GM21786 (cell line): ENCODE measurements at regions not wholly inside any gene's neighbourhood (a gene's known extent, or its start where the extent isn't known, plus 50 kb on each side); places are given as distances from the start of the nearest gene placed in this dataset.
A peak's percentile ranks its signal among the peaks of the same experiment; 100 is the strongest.

ENCODE experiments used
- ATAC-seq: cut with Tn5 transposase; IDR thresholded peaks from one replicate; pipeline ENCODE4 v1.9.1; 2021; ENCODE audit not compliant: unreplicated experiment

DNA sequence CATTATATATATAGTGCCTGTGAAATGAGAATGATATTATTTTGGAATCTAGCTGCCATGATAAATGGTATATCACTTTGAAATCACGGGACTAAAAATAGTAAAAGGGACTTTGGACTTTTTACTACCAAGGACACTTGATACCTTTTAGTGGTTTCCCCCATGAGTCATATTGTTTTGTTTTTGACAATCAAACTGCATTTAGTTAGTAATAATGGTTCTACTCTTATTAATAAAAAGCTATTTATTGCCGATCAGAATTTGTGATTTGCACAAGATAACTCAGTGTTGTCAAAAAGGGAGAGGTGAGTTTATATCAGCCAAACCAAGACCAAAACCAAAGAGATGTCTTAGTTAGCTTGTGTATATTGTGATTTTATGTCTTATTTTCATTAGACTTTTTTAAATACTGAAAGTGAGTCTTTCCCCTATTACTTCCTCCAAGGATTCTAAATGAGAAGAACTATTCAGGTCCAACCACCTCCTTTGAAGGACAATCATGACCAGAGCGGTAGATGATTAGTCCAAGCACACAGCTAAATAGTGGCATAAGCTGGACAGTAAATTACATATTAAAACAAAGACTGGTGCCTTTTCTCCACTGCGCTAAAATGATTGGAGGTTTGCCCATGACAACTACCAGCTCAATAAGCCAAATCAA lies 281.7 kb upstream of the ESRRG start:
- peak; percentile 48 for ATAC-seq

DNA sequence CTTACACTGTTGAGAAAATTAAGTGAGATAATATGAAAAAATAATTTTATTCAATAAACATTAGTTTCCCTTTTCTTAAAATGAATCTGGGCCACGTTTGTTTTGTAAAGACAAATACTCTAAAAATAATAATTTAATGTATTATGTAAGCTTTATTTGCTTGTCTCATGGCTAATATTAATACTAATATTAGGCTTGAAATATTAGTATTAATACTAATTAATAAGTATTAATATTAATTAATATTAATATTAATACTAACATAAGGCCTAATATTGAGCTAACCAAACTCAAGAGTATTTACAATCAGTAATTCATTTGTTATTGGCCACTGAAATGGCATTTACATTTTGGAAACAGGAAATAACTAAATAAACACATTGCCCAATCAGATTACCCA lies 280.1 kb upstream of the ESRRG start:
- ATAC-seq: no peak

DNA sequence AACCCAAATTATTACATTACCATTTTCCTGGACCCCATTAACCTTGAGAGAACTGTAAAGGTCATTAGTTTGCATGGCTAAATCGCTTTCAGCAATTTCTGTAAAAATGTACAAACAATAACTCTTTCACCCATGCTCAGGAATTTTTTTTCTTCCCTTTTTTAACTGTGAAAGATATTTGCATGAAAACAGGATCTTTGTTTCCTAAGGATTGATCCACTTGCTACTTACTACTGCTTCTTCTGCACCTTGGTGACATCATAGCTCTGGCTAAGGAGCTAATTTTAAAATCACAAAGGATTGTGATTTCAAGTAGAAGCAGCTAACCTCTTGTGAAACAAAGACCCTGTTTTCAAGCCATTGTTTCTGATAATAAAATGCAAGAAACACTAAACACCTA lies 274.6 kb upstream of the ESRRG start:
- no peak for ATAC-seq

DNA sequence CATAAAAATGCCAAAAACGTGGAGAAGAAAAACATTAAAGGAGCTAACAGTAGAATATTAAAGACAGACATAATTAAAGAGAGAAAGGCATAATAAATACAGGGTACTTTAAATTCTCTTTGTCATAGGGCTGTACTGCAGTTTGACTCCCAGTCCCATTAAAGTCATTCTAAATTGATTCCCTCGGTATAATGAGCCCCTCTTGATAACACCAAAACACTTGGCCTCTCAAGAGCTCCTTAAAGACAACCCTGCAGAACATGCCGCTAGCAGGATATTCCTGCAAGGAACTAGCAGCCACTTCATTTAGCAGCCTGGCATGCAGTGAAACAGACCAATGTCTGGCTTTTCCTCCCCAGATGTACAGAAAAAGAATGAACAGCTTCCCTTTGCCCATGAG lies 273.8 kb upstream of the ESRRG start:
- ATAC-seq: no peak

DNA sequence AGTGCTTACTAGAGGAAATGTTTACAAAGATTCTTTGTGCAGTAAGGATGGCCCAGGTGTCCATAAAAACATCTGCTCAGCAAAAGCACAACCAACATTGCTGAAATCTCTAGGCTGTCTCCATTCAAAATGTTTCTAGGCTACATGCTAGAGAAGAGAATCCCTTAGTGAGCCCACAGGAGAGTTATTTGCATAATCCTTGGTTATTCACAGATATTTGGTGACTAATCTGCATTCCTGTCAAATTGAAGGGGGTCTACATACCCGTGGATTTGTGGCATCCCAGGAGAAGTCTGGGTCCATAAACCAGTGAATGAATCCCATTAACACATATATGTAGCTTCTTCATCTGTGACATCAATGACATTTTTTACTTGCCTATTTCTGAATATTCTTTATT lies 261.3 kb upstream of the ESRRG start:
- no peak for ATAC-seq

DNA sequence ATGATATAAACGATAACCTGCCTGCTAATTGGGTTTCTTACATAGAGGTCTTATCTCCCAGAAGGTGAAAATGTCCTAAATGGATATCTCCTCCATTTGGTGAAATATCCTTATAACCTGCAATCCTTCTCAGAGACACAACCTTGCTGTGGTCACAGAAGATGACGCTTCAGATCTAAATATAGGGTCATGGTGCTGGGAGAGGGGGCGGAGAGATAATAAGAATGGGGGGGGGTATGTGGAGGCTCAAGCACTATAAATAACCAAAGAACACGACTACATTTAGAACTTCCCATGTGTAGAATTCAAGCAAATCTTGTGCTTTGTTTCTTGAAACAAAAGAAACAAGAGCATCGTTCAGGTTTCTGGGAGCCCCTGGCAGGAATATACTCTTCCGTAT lies 260.6 kb upstream of the ESRRG start:
- no peak for ATAC-seq

DNA sequence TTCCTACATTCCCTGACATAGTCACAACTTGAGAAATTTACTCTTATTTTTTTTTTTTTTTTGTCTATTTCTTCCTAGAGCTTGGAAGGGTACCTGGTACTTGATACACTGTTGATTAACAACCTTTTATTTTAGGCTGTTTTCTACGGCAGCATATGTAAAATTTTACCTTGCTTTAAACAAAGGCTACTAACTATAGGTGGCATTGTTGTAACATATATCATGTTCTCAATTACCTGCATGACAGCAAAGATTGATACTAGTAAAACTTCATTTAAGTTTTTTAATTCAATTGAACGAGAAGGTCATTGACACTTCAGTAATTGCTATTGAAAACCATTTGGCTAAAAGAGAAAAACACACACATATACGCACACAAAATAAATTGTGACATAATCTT lies 238.3 kb upstream of the ESRRG start:
- no peak for ATAC-seq

DNA sequence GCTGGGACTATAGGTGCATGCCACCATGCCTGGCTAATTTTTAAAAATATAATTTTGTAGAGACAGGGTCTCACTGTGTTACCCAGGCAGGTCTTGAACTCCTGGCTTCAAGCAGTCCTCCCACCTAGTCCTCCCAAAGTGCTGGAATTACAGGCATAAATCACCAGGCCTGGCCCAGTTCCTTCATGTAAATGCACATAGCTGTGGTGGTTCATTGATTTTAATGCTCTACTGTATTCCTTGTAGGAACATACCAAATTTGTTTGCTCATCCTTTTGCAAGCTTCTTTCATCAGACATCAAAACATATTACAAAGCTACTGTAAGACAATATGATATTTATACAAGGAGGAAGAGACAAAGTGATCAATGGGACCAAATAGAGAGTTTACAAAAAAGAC lies 237.5 kb upstream of the ESRRG start:
- ATAC-seq: no peak

DNA sequence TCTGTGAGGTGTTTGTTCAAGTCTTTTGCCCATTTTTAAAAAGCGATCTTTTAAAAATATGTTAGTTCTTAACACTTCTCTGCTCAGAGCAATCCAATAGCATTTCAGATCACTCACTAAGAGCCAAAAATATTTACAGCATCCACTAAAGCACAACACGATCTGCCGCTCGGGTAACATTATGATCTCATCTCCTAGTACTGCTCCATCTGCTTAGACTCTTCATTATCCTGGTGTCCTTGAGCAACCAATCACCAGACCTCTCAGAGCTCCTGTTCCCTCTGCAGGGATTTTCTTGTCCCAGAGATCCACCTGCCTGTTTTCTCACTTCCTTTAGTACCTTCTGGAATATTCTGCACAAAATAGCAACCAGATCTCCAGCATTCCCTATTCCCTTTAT lies 235.3 kb upstream of the ESRRG start:
- no peak for ATAC-seq

DNA sequence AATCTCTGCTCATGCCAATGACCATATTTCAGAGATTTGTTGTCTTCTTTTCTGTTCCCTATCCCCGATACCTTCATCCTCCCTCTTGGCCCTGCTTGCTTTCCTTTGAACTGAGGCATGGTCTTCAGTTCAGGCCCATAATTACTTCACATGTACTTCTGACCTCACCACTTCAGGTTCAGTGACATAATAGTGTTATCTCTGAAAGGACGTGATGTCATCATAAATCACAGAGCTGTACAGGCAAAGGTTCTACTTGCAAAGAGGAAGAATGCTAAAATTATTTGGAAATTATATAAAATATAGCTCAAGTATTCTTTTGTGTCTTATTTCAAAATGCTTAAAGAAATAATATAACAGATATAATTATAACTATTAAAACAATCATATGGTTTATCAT lies 230.3 kb upstream of the ESRRG start:
- ATAC-seq: no peak

DNA sequence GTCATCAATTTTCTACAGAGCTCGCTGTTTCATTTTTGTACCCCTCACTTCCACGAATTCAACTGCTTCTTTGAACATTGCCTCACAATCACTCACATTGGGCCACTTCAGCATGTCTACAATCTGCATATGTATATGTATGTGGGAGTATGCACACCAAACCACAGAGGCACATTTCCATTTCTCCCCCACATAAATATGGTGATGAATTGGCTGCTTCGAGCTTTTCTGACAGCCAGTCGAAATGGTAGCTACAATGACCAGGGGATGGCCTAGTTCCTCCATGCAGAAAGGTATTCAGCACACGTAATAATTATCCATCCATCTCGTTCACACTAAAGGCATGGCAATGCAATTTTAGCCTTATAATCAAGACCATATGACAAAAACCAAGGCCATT lies 229.6 kb upstream of the ESRRG start:
- no peak for ATAC-seq

DNA sequence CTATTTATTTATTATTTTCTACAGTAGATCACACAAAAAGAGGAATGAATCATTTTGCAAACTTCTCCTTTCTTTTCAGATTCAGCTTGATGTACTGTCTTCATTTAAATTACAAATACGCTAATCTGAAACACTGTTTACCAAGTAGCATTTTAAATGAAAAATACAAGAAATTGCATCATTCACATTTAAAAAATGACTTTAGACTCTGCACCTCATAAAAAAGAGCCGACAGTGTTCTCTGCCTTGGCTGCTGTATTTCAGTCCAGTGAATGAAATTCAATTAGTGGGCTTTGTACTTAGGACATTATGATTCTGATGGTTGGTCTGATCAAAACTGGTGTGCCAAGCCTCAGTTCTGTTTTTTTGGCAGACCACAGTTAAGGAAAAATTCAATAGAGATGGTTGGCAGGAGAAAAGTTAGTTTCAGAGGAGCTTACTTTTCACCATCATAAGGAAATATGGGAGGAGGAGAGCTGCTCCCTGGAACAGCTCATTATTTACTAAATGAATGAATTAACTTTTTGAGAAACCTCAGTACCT lies 222.4 kb upstream of the ESRRG start:
- no peak for ATAC-seq

DNA sequence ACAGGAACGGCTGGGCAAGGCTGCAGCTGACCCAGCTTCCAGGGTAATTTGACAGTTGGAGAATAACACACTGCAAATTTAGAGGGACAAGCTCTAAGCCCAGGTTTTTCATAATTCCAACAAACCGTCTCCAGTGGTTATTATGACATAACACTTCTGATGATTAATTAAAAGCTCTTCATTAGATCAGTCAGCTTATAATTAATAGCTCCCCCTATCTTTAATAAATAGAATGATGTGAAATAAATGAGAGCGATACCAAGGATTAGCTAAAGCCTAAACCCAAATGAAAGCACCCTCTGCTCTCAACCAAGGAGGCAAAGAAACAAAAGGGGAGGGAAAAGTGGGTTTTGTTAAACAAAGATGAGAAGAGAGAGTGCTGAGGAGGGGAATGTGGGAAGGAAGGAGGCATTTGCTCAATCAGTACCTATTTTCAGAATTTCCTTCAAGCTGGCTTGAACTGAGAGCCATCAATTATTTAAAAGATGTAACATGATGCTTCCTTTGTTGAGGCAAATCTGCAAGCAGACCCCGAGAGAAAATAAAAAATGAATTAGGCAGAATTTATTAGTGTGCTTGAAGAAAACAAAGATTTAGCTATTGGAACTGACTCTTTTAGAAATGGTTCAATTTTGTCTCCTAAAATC lies 221.8 kb upstream of the ESRRG start:
- ATAC-seq: no peak

DNA sequence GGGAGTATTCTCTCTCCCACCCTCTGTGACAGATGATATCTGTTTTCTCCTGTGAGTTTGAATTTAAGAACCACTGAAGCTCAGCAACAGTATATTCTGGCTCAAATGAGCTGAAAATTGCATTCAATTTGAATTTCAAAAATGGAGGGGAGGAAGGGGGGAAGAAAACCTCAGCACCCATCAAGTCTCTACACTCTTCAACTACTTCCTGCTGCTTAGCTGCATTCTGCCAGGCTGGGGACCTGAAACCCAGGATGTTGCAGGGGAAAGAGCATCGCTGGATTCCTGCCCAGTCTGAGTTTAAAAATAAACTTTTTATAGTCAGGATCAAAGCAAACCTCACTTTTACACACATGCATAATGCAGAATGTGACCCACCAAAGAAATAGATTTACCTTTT lies 214.3 kb upstream of the ESRRG start:
- ATAC-seq: no peak

DNA sequence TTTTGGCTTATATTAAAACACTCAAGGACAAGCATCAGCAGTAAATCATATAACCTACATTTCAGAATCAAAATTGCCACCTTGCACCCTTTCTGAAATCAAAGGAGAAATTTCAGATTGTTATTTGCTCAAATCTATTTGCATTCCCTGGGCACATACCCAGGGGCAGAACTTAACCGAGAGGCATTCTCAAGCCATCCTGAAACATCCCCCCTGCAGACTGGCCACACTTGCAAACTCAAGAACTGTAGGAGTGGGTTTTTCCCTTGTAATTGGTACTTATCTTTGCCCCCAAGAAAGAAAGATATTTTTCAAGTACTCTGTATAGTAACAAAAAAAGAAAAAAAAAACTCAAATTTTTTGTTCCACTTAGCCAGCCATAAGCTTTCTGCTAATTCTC lies 213.6 kb upstream of the ESRRG start:
- no peak for ATAC-seq

DNA sequence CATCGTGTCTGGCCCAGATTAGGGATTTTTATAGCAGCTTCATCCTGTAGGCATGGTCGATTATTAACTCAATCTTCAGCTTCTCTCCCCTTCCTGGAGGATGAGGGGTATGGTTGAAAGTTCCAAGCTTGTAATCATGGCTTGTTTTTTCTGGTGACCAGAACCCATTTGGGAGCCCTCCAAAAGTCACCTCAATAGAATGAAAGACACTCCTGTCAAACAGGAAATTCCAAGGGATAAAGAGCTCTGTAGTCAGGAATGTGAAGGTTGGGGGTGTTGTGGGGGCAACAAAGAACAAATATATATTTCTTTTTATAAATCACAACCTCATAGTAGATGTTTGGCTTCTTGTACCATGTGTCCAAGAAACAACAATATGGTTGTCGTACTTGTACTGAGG lies 212.7 kb upstream of the ESRRG start:
- no peak for ATAC-seq

DNA sequence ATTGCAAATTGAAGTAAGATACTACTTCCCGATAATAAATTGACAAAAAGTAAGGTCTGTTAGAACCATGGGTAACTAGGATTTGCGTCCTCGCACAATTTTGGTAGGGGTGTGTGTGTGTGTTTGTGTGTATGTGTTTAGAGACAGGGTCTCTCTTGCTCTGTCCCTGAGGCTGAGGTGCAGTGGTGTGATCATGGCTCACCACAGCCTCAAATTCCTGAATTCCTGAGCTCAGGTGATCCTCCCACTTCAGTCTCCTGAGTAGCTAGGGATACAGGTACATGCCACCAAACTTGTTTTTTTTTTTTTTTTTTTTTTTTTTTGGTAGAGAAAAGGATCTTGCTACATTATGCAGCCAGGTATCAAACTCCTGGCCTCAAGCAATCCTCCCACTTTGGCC lies 209.2 kb upstream of the ESRRG start:
- ATAC-seq: no peak

DNA sequence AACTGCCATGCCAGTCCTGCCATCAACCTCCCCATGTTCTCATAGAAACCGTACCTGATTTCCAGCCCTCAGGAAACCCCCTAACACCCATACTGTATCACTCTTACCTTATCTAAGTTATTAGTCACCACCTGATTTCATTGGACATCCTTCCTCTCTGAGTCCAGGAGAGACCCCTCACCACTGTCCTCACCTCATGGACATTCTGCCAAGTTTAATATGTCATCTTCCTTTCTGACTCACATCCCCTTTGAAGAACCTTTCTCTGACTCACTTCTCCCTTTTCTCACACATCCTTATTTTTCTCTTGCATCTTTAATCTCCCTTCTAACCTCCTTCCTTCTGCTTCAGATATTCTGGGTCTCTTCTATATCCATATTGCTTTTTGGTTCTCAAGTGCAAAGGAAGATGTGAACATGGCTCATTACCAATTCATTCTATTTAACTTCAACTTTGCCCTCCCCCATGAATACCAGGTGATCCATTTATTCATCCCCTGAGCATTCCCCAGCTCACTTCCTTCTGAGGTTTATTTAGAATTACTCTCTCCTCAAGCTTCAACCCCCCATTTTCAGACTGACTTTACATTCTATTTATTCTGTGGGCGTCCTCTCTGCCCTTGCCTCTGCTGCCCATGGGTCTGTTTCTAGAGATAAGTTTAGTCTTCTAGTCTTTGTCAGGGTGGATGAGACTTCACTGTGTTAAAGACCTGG lies 206.8 kb upstream of the ESRRG start:
- no peak for ATAC-seq

DNA sequence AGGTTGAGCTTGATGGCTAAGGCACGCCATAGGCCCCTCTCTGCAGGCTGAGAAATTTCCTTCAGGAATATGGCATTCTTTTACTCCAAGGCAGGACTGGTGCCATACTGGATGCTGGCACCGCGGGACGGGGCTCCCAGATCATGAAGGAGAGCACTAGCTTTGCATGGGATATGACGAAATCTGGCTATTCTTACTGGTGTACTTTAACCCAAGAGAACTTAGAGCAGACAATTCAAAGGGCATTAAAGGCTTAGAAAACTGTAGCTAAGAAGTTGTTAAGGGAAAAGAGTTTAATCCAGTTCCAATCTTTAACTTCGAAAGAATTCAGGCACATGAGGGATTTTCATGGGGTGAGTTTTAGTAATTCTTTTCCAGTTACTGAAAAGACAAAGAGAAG lies 204.4 kb upstream of the ESRRG start:
- no peak for ATAC-seq

DNA sequence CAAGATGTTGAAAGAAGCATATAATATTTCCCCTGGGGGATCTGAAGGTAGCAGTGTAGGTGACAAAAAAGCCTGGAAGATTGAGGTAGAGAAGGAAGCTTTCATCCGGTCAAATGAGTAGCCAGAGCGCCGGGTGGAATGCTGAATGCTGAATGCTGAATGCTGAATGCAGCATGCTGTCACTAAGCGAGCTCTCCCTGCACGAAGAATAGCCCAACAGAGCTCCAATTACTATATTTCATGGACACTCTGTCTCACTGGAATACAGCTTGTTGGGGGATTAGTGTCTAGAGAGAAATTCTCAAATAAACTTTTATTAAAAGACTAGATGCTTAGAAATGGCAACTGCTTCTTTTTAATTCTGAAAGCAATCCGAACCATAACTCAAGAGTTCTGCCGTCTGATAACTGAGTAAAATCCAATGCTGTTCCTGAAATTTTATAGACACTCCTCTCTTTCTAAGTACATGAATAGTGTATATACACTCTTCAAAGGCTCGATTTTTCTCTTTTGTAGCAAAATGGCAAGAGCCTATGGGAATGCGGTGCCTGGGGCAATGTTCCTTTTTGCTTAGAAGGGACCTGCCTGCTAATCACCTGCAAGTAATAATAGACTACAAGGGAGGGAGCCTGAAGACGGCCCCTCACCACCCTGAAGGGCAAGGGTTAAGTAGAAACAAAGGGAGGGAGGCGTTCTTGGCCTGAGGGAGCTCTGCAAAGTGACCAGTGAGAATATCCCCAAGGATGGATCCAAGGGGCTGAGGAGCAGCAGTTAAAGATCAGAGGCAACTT lies 203.7 kb upstream of the ESRRG start:
- no peak for ATAC-seq

DNA sequence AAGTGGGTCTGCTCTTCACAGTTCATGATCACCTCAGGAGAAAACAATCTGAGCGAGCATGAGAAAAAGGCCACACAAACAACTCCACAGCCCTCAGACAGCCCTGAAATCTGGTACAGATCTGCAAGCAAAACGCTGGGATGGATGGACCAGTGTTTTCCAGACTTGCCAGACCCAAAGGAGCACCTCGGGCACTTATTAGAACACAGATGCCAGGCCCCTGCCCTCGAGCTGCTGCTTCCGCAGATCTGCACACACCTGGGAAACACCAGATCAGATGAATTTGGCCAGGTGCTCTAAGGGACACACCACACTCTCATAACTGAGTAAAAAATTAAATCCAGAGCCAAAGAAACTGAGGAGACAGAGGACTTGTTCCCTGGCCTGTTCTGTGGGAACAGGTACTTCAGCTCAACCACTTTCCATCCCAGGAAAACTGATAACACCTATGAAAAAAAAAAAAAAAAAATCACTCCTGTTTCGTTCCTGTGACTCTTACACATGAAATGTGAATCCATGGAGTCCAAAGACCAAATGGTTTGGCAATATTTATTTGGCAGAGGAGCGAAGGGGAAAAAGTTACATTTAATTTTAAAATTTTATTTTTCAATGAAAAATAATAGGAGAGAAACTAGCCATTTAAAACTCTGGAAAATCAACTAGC lies 202.9 kb upstream of the ESRRG start:
- no peak for ATAC-seq
